Activated CD4-positive, CD25-positive, alpha-beta regulatory T cell (primary cell): ENCODE measurements at regions not wholly inside any gene's neighbourhood (a gene's known extent, or its start where the extent isn't known, plus 50 kb on each side); places are given as distances from the start of the nearest gene placed in this dataset.
A peak's percentile ranks its signal among the peaks of the same experiment; 100 is the strongest.
"Not testable (repeated sequence)": the region's sequence is repeated elsewhere in the genome, so short reads cannot be mapped to it uniquely, and the experiment has no call there.

Experiments used
- DNase-seq, 4 experiments: peaks; one replicate each; lab custom pipeline; 2025; lab: John Stamatoyannopoulos, UW

DNA sequence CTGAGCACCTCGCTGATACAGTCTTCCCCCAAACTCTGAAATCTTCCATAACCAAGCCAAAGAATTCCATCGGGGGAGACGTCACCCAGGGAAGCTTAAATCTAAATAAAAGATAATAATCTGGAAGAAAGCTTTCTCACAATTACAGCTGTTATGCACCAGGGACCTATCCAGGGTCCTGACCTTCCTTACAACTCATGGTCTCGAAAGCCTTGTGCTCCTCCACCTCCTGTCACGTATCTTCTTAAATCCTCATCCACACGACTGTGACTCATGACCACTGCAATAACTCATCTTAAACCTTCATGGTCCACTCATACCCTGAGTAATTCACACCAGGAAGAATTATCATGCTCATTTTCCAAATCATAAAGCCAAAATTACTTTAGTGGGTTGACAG lies 166.8 kb upstream of the FRG1 start:
- DNase-seq = no peak

- no peak for DNase-seq
Observed at GRCh38 chr4:189779281-189779980, 161.2 kb upstream of the FRG1 start.

- no peak for DNase-seq
Observed at GRCh38 chr4:189780391-189780790, 160.3 kb upstream of the FRG1 start.

GRCh38 chr4:189784651-189785050 lies 156.0 kb upstream of the FRG1 start:
- no peak for DNase-seq

DNA sequence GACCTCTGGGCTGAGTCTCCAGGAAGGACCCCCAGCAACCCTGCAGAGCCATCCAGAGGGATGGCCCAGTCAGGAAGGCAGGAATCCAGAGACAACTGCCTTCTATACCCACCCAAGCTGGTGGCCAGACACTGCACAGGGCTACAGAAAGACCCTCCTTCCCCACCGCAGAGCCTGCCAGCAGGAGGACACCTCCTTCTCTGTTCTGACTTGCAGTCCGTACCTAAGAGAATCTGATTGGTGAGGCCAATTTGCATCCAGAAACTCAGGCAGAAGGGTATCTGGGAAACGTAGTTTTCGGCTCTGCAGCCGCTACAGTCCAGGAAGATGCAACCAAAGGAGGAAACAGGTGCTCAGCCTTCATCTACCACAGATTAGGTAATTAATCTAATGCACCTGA lies 155.4 kb upstream of the FRG1 start:
- no peak for DNase-seq

GRCh38 chr4:189786447-189786846 lies 154.2 kb upstream of the FRG1 start:
- no peak for DNase-seq

GRCh38 chr4:189787216-189788031 lies 153.2 kb upstream of the FRG1 start:
- no peak for DNase-seq

DNA sequence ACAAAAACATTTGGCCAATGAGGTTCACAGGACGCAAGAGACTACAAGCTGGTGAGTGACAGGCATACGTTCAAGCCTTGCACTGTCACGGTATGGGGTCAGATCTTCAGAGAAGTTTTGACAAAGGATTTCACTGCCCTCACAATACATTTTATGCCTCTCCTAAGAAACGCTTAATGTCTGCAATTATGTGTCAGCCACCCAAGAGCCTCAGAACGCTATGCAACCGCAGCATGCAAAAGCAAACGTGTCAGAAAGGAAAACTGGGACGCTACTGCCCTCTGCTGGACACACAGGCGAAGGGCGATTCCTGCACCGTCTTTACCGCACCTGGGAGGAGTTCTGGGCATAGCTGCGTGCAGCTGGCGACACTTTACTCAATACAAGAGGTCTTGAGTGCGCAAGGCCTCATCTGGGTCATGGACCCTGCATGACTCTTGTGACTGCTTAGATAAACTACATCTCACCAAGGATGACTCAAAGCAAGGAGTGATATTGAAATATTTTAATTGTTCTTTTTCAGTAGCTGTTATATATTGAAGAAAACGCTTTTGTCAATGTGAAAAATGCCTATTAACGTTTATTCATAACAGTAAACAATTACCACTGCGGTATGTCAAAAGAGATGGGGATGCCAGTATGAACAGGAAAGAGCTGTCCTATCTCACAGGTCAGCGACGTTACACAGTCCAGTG lies 147.6 kb upstream of the FRG1 start:
- DNase-seq = peak in 1 of 4 experiments; percentile 30

GRCh38 chr4:189800545-189801088 lies 140.1 kb upstream of the FRG1 start:
- DNase-seq = no peak

GRCh38 chr4:189802884-189803283 lies 137.8 kb upstream of the FRG1 start:
- no peak for DNase-seq

DNA sequence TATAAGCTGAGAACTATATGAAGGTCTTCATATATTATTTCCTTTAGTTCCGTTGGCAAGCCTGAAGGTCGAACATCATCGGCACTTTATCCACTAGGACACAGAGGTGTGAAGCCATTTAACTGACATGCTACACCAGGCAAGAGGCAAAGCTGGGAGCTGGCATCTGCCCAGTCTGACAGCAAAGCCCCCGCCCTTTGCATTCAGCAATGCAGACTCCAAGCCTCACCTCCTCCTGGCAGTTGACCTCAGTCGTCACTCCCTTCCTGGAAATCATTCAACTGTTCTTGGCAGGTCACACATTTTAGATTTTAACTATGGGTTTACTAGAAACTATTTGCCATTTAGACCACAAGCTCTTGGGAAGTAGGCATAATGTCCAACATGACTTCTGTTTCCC lies 135.8 kb upstream of the FRG1 start:
- no peak for DNase-seq

DNA sequence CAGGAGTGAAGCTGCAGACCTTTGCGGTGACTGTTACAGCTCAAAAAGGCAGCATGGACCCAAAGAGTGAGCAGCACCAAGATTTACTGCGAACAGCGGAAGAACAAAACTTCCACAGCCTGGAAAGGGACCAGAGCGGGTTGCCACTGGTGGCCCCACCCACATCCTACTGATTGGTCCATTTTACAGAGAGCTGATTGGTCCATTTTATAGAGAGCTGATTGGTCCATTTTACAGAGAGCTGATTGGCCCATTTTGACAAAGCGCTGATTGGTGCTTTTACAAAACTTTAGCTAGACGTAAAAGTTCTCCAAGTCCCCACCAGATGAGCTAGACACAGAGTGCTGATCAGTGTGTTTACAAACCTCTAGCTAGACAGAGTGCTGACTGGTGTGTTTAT lies 134.2 kb upstream of the FRG1 start:
- no peak for DNase-seq

GRCh38 chr4:189807031-189807430 lies 133.6 kb upstream of the FRG1 start:
- DNase-seq = no peak

GRCh38 chr4:189809241-189809735 lies 131.4 kb upstream of the FRG1 start:
- no peak for DNase-seq

GRCh38 chr4:189809839-189810238 lies 130.8 kb upstream of the FRG1 start:
- no peak for DNase-seq

- not testable (repeated sequence) for DNase-seq
Observed at GRCh38 chr4:189810318-189811181, 130.1 kb upstream of the FRG1 start.

- DNase-seq = no peak
Observed at GRCh38 chr4:189815404-189816192, 125.1 kb upstream of the FRG1 start.

DNA sequence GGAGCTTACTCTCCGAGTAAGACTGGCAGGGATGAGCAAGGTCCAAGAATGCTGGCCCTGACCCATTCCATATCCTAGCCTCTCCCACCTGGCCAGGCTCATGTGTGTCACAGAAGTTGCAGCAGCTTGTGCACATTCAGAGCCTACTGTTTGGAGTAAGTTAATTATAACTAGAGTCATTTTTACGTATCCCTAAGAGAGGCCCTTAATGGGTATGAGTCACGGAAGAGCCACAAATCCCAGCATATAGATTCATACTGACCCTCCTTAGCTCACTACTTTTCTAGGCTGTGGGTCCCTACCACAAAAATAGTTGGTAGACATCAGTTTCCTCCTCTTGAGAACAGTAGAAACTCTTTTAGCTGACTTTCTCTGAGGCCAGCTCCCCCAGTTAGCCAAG lies 118.3 kb upstream of the FRG1 start:
- DNase-seq = no peak

DNA sequence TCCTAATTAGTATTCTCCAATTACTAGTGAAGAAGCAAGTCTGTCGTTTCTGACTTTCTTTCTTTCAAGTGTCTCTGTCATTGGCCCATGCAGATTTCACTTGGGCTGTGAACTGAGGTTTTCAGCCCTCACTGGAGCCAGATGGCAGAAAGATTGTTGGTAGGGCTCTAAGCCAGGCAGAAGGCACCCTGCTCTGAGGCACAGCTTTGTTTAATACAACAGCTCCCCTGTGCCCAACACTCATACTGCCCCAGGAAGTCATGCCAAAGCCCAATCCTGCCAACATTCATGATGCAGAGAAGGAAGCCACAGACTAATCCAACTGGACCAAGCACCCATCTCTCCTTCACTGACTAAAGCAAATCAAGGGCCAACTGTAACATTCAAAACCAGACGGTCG lies 117.1 kb upstream of the FRG1 start:
- no peak for DNase-seq

- DNase-seq = no peak
Observed at GRCh38 chr4:189825466-189825865, 115.2 kb upstream of the FRG1 start.

- no peak for DNase-seq
Observed at GRCh38 chr4:189826657-189827056, 114.0 kb upstream of the FRG1 start.
